IMR-90 (cell line): ENCODE measurements at regions not wholly inside any gene's neighbourhood (a gene's known extent, or its start where the extent isn't known, plus 50 kb on each side); places are given as distances from the start of the nearest gene placed in this dataset.

Experiments
- BHLHE40 ChIP-seq: fragments of 150-350 bp; IDR thresholded peaks from 2 replicates; pipeline ENCODE4 v1.6.1; 2016; ENCODE audit warnings: mild to moderate bottlenecking, low read depth, low read length
- CEBPB ChIP-seq: IDR thresholded peaks from 2 replicates; pipeline ENCODE4 v1.6.1; 2012; ENCODE audit warnings: low read depth, low read length, improper control_type of control experiment
- CHD1 ChIP-seq: IDR thresholded peaks from 2 replicates; pipeline ENCODE4 v1.6.1; 2012; ENCODE audit warnings: low read depth, low read length, improper control_type of control experiment
- ELK1 ChIP-seq: fragments of 150-350 bp; IDR thresholded peaks from 2 replicates; pipeline ENCODE4 v1.6.1; 2016; ENCODE audit warnings: low read depth, mild to moderate bottlenecking, low read length, moderate library complexity, borderline replicate concordance
- FOS ChIP-seq: fragments of 150-350 bp; IDR thresholded peaks from 2 replicates; pipeline ENCODE4 v1.6.1; 2016; ENCODE audit warnings: low read depth, low read length
- MAFK ChIP-seq: IDR thresholded peaks from 2 replicates; pipeline ENCODE4 v1.6.1; 2012; ENCODE audit warnings: low read depth, low read length, improper control_type of control experiment
- MAZ ChIP-seq: IDR thresholded peaks from 2 replicates; pipeline ENCODE4 v1.6.1; 2012; ENCODE audit warnings: low read depth, mild to moderate bottlenecking, low read length, improper control_type of control experiment, moderate library complexity, borderline replicate concordance
- NFE2L2 ChIP-seq: fragments of 150-350 bp; IDR thresholded peaks from 2 replicates; pipeline ENCODE4 v1.6.1; 2016; ENCODE audit warnings: low read depth, mild to moderate bottlenecking, low read length
- POLR2A ChIP-seq: IDR thresholded peaks from 2 replicates; pipeline ENCODE4 v1.6.1; 2012; ENCODE audit warnings: mild to moderate bottlenecking, low read depth, low read length
- RAD21 ChIP-seq: IDR thresholded peaks from 2 replicates; pipeline ENCODE4 v1.6.1; 2012; ENCODE audit warnings: low read length, improper control_type of control experiment
- RFX5 ChIP-seq: IDR thresholded peaks from 2 replicates; pipeline ENCODE4 v1.8.0; 2012; ENCODE audit warnings: low read depth, mild to moderate bottlenecking, low read length, moderate library complexity
- SMC3 ChIP-seq: fragments of 150-350 bp; IDR thresholded peaks from 2 replicates; pipeline ENCODE4 v1.6.1; 2016; ENCODE audit warnings: low read depth, mild to moderate bottlenecking, antibody characterized with exemption, low read length, moderate library complexity
- USF2 ChIP-seq: fragments of 150-350 bp; IDR thresholded peaks from 2 replicates; pipeline ENCODE4 v1.6.1; 2017; ENCODE audit warnings: mild to moderate bottlenecking, antibody characterized with exemption, low read length, low read depth
- TF ChIP-seq, protein P1 (sequence below): conservative IDR thresholded peaks from 2 replicates; pipeline ENCODE4 v1.5.1; 2012; ENCODE audit warnings: mild to moderate bottlenecking, low read depth, low read length, improper control_type of control experiment

GRCh38 chr4:32472918-32473317 is 1752.7 kb downstream of the PCDH7 start:
- TF ChIP-seq, protein P1, sequence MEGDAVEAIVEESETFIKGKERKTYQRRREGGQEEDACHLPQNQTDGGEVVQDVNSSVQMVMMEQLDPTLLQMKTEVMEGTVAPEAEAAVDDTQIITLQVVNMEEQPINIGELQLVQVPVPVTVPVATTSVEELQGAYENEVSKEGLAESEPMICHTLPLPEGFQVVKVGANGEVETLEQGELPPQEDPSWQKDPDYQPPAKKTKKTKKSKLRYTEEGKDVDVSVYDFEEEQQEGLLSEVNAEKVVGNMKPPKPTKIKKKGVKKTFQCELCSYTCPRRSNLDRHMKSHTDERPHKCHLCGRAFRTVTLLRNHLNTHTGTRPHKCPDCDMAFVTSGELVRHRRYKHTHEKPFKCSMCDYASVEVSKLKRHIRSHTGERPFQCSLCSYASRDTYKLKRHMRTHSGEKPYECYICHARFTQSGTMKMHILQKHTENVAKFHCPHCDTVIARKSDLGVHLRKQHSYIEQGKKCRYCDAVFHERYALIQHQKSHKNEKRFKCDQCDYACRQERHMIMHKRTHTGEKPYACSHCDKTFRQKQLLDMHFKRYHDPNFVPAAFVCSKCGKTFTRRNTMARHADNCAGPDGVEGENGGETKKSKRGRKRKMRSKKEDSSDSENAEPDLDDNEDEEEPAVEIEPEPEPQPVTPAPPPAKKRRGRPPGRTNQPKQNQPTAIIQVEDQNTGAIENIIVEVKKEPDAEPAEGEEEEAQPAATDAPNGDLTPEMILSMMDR: no peak
- TF ChIP-seq POLR2A: no peak
- TF ChIP-seq CEBPB: no peak
- no peak for TF ChIP-seq NFE2L2
- TF ChIP-seq CHD1: no peak
- TF ChIP-seq SMC3: no peak
- no peak for TF ChIP-seq RAD21
- no peak for TF ChIP-seq BHLHE40
- TF ChIP-seq FOS: no peak
- TF ChIP-seq USF2: no peak
- no peak for TF ChIP-seq RFX5
- no peak for TF ChIP-seq MAFK
- no peak for TF ChIP-seq ELK1
- no peak for TF ChIP-seq MAZ
